B cell (primary cell): ENCODE measurements at regions not wholly inside any gene's neighbourhood (a gene's known extent, or its start where the extent isn't known, plus 50 kb on each side); places are given as distances from the start of the nearest gene placed in this dataset.

ENCODE experiments used
- ATAC-seq: fragments of 200-7000 bp; cut with Tn5 transposase; one replicate; pipeline ENCODE4 v1.10.0; 2021; ENCODE audit warnings: low read depth, mild to moderate bottlenecking, moderate number of reproducible peaks, moderate library complexity
- CTCF ChIA-PET: fragments of 350-600 bp; sonication (Branson Sonifier 250); formaldehyde crosslinking; loops from one replicate; lab custom pipeline; 2021; ENCODE audit warnings: antibody characterized with exemption, inconsistent platforms; lab: Charles Lee
- POLR2A ChIA-PET: fragments of 350-600 bp; sonication (Branson Sonifier 250); formaldehyde crosslinking; loops from one replicate; lab custom pipeline; 2021; ENCODE audit warnings: antibody characterized with exemption; lab: Charles Lee
- DNase-seq: peaks from one replicate; pipeline ENCODE4 v3.0.0; 2013
- H2AFZ ChIP-seq: 2 replicates; pipeline ENCODE4 v1.6.1; 2012; ENCODE audit warnings: mild to moderate bottlenecking, low read depth, low read length; ENCODE audit not compliant: insufficient read depth, poor library complexity, severe bottlenecking
- H3K27ac ChIP-seq, 2 donors: 1 replicate in 1 of 2; 2 replicates in 1 of 2; pipeline ENCODE4 v1.5.1; 2012 to 2013; ENCODE audit warnings: low read length in 2 of 2, mild to moderate bottlenecking in 2 of 2, moderate library complexity in 1 of 2
- H3K27me3 ChIP-seq, 4 experiments: fragments of 200-600 bp in 1 of 4; sonication (generic) in 1 of 4; replicated peaks in 1 of 4; 1 replicate in 2 of 4; 2 replicates in 2 of 4; pipeline versions ENCODE4 v1.6.1 to v1.7.0; 2013 to 2016; ENCODE audit warnings: low read length in 3 of 4, mild to moderate bottlenecking in 2 of 4, mixed read lengths in 1 of 4, moderate library complexity in 1 of 4; ENCODE audit not compliant: insufficient read depth in 4 of 4, control insufficient read depth in 3 of 4; ENCODE audit errors: control extremely low read depth in 1 of 4
- H3K36me3 ChIP-seq, 2 experiments: replicated peaks in 1 of 2; 1 replicate in 1 of 2; 2 replicates in 1 of 2; pipeline versions ENCODE4 v1.6.1 to v1.7.1; 2013; ENCODE audit warnings: low read length in 1 of 2; ENCODE audit not compliant: insufficient read depth in 2 of 2, control insufficient read depth in 1 of 2; ENCODE audit errors: control extremely low read depth in 1 of 2, extremely low read depth in 1 of 2
- H3K4me1 ChIP-seq, 2 donors: fragments of 200-600 bp in 1 of 2; sonication (generic) in 1 of 2; 1 replicate in 1 of 2; 2 replicates in 1 of 2; pipeline versions ENCODE4 v1.5.1 to v1.6.1; 2013 to 2017; ENCODE audit warnings: low read length in 2 of 2; ENCODE audit not compliant: control insufficient read depth in 2 of 2, insufficient read depth in 2 of 2
- H3K4me2 ChIP-seq: replicated peaks from 2 replicates; pipeline ENCODE3; 2012; ENCODE audit warnings: mild to moderate bottlenecking, low read depth, low read length; ENCODE audit not compliant: poor library complexity, severe bottlenecking
- H3K4me3 ChIP-seq, 5 experiments: fragments of 200-600 bp in 1 of 5; sonication (generic) in 1 of 5; 1 replicate in 3 of 5; 2 replicates in 2 of 5; pipeline versions ENCODE4 v1.5.1 to v1.7.0; 2011 to 2016; ENCODE audit warnings: low read length in 4 of 5, mild to moderate bottlenecking in 4 of 5, low read depth in 2 of 5, control low read depth in 1 of 5, moderate library complexity in 1 of 5; ENCODE audit not compliant: insufficient read depth in 1 of 5; ENCODE audit errors: control extremely low read depth in 1 of 5, extremely low read depth in 1 of 5
- H3K79me2 ChIP-seq: fragments of 200-600 bp; sonication (generic); one replicate; pipeline ENCODE4 v1.6.0; 2016; ENCODE audit warnings: low read length; ENCODE audit not compliant: control insufficient read depth, insufficient read depth
- H3K9ac ChIP-seq: fragments of 200-600 bp; sonication (generic); 2 replicates; pipeline ENCODE4 v1.6.1; 2017; ENCODE audit warnings: mild to moderate bottlenecking, low read length, moderate library complexity
- H3K9me3 ChIP-seq, 3 donors: one replicate each; pipeline versions ENCODE4 v1.6.1 to v1.7.1; 2013; ENCODE audit warnings: low read length in 2 of 3; ENCODE audit not compliant: control insufficient read depth in 2 of 3, insufficient read depth in 1 of 3; ENCODE audit errors: control extremely low read depth in 1 of 3
- H4K20me1 ChIP-seq: 2 replicates; pipeline ENCODE4 v1.6.0; 2012; ENCODE audit warnings: mild to moderate bottlenecking, low read length; ENCODE audit not compliant: insufficient read depth, control insufficient read depth, poor library complexity, severe bottlenecking
- H3K27ac Mint-ChIP-seq: one replicate; pipeline ENCODE4 v1.8.0; 2021; ENCODE audit warnings: mixed read lengths
- H3K27me3 Mint-ChIP-seq: one replicate; pipeline ENCODE4 v1.8.0; 2021; ENCODE audit warnings: mixed read lengths
- H3K4me1 Mint-ChIP-seq: one replicate; pipeline ENCODE4 v1.8.0; 2021; ENCODE audit warnings: mixed read lengths
- H3K4me3 Mint-ChIP-seq: one replicate; pipeline ENCODE4 v1.8.0; 2021; ENCODE audit warnings: mixed read lengths
- H3K9me3 Mint-ChIP-seq: one replicate; pipeline ENCODE4 v1.8.0; 2022; ENCODE audit warnings: mixed read lengths; ENCODE audit not compliant: insufficient read depth
- CTCF ChIP-seq: fragments of 200-600 bp; IDR thresholded peaks from one replicate; pipeline ENCODE4 v1.8.0; 2022; ENCODE audit warnings: antibody characterized with exemption, mild to moderate bottlenecking
- EZH2 ChIP-seq: IDR thresholded peaks from 2 replicates; pipeline ENCODE4 v1.6.1; 2012; ENCODE audit warnings: borderline replicate concordance, low read depth, mild to moderate bottlenecking, moderate library complexity, low read length; ENCODE audit not compliant: insufficient read depth, poor library complexity, severe bottlenecking
- WGBS: methylation state at CpG from one replicate; pipeline ENCODE4 v1.1.5; 2013; ENCODE audit warnings: missing lambda C conversion rate; ENCODE audit not compliant: insufficient coverage; 5-methylcytosine and 5-hydroxymethylcytosine counted together
- intact Hi-C: fragments of 100-400 bp; cut with micrococcal nuclease; formaldehyde crosslinking; loops from one replicate; pipeline ENCODE4 v1.10.0; 2022

DNA sequence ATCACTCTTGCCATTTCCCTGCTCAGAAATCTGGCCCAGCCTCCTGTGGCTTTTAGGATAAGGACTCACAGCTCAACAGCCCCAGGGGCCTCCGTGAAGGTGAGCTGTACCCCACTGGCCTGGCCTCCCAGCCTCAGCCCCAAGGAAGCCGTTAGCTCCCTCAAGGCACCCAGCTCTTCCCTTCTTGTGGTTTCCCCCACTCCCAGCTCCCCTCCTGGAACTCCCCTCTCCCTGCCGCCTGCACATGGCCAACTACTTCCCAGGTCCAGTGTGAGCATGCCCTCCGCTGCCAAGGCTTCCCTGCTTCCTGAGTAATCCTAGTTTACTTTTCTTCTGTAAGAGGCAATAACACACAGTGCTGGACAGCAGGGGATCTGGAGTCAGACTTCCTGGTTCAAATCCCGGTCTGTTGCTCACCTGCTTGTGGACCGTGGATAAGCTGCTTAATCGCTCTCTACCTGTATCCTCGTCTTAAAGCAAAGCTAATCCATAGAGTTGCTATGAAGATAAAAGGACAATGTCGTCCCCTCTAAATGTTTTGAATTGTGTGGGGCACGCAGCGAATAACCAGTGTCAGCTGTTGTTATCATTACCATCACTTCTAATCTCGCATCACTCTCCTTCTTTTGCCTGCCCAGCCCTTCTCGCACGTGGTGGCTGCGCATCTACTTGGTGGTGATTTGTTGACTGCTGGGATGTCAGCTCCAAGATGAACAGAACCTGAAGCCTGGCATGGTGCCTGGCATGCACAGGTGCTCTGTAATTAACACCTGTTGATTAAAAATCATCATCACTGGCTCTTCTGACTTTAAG is 86.6 kb downstream of the C5orf15 start:
- no peak for DNase-seq
- ATAC-seq = no peak
- no peaks in the 10 kb centered on the region for H3K36me3 ChIP-seq
- H3K4me3 Mint-ChIP-seq = no peak overlapping the region
- peaks cover 31% of the 10 kb centered on the region for H3K4me1 Mint-ChIP-seq
- no peak overlapping the region for H3K27ac ChIP-seq
- intact Hi-C loops = no loop called here
- H3K4me2 ChIP-seq = no peak overlapping the region
- no peaks in the 10 kb centered on the region for H3K27me3 ChIP-seq
- no peaks in the 10 kb centered on the region for H3K79me2 ChIP-seq
- H3K4me1 ChIP-seq = peaks cover 21 to 30% of the 10 kb centered on the region in 2 donors
- no peak overlapping the region for H3K4me3 ChIP-seq
- ChIA-PET POLR2A (no interaction called here), CTCF (interaction anchor here (0.6 to 5.4 kb wide), 2 partner anchors 12 to 100 kb away, joined by 3 to 32 read pairs; no protein-coding TSS in a partner anchor)
- no peaks in the 10 kb centered on the region for H3K9me3 Mint-ChIP-seq
- no peak overlapping the region for H2AFZ ChIP-seq
- no peaks in the 10 kb centered on the region for H4K20me1 ChIP-seq
- WGBS = 88% methylated on average over 7 of the region's 15 CpGs
- no peaks in the 10 kb centered on the region for H3K27me3 Mint-ChIP-seq
- peaks cover 0 to 8% (median 0%) of the 10 kb centered on the region in 3 donors for H3K9me3 ChIP-seq
- TF ChIP-seq CTCF (no peak), EZH2 (no peak)
- no peak overlapping the region for H3K9ac ChIP-seq
- H3K27ac Mint-ChIP-seq = no peak overlapping the region

- ATAC-seq = no peak
- peaks cover 22% of the 10 kb centered on the region for H3K4me1 Mint-ChIP-seq
- CTCF ChIA-PET = interaction anchor here (1.0 to 5.4 kb wide), 3 partner anchors 8 to 26 kb away, joined by 3 to 32 read pairs (median 3); no protein-coding TSS in a partner anchor
These were observed 90.2 kb downstream of the C5orf15 start for GRCh38 chr5:133878236-133878555.

More at GRCh38 chr5:133878236-133878555, 90.2 kb downstream of the C5orf15 start:
- POLR2A ChIA-PET = interaction anchor here (0.6 kb wide), 1 partner anchor 60 kb away, joined by 5 read pairs; no protein-coding TSS in a partner anchor
- H3K79me2 ChIP-seq = no peaks in the 10 kb centered on the region
- H3K27ac ChIP-seq = no peak overlapping the region
- H3K4me3 Mint-ChIP-seq = no peak overlapping the region
- no peak overlapping the region for H3K4me3 ChIP-seq
- no peak for DNase-seq
- TF ChIP-seq CTCF = no peak
- no peak overlapping the region for H3K9ac ChIP-seq
- H3K27ac Mint-ChIP-seq = no peak overlapping the region
- no peaks in the 10 kb centered on the region for H3K36me3 ChIP-seq
- peaks cover 9 to 13% of the 10 kb centered on the region in 2 donors for H3K4me1 ChIP-seq
- peaks cover 3% of the 10 kb centered on the region for H3K9me3 Mint-ChIP-seq
- peak overlapping the region; percentile 43 for H2AFZ ChIP-seq
- WGBS = 93% methylated on average over 2 of the region's 2 CpGs
- H3K9me3 ChIP-seq = no peaks in the 10 kb centered on the region
- intact Hi-C loops = no loop called here
- no peaks in the 10 kb centered on the region for H4K20me1 ChIP-seq
- H3K27me3 Mint-ChIP-seq = no peaks in the 10 kb centered on the region
- peak overlapping the region; percentile 40 for H3K4me2 ChIP-seq
- H3K27me3 ChIP-seq = no peaks in the 10 kb centered on the region
